B cell (primary cell): ENCODE measurements at regions not wholly inside any gene's neighbourhood (a gene's known extent, or its start where the extent isn't known, plus 50 kb on each side); places are given as distances from the start of the nearest gene placed in this dataset.

Source experiments
- ATAC-seq: fragments of 200-7000 bp; cut with Tn5 transposase; one replicate; pipeline ENCODE4 v1.10.0; 2021; ENCODE audit warnings: low read depth, mild to moderate bottlenecking, moderate number of reproducible peaks, moderate library complexity
- CTCF ChIA-PET: fragments of 350-600 bp; sonication (Branson Sonifier 250); formaldehyde crosslinking; loops from one replicate; lab custom pipeline; 2021; ENCODE audit warnings: antibody characterized with exemption, inconsistent platforms; lab: Charles Lee
- POLR2A ChIA-PET: fragments of 350-600 bp; sonication (Branson Sonifier 250); formaldehyde crosslinking; loops from one replicate; lab custom pipeline; 2021; ENCODE audit warnings: antibody characterized with exemption; lab: Charles Lee
- DNase-seq: peaks from one replicate; pipeline ENCODE4 v3.0.0; 2013
- H2AFZ ChIP-seq: 2 replicates; pipeline ENCODE4 v1.6.1; 2012; ENCODE audit warnings: mild to moderate bottlenecking, low read depth, low read length; ENCODE audit not compliant: insufficient read depth, poor library complexity, severe bottlenecking
- H3K27ac ChIP-seq, 2 donors: 1 replicate in 1 of 2; 2 replicates in 1 of 2; pipeline ENCODE4 v1.5.1; 2012 to 2013; ENCODE audit warnings: low read length in 2 of 2, mild to moderate bottlenecking in 2 of 2, moderate library complexity in 1 of 2
- H3K27me3 ChIP-seq, 4 experiments: fragments of 200-600 bp in 1 of 4; sonication (generic) in 1 of 4; replicated peaks in 1 of 4; 1 replicate in 2 of 4; 2 replicates in 2 of 4; pipeline versions ENCODE4 v1.6.1 to v1.7.0; 2013 to 2016; ENCODE audit warnings: low read length in 3 of 4, mild to moderate bottlenecking in 2 of 4, mixed read lengths in 1 of 4, moderate library complexity in 1 of 4; ENCODE audit not compliant: insufficient read depth in 4 of 4, control insufficient read depth in 3 of 4; ENCODE audit errors: control extremely low read depth in 1 of 4
- H3K36me3 ChIP-seq, 2 experiments: replicated peaks in 1 of 2; 1 replicate in 1 of 2; 2 replicates in 1 of 2; pipeline versions ENCODE4 v1.6.1 to v1.7.1; 2013; ENCODE audit warnings: low read length in 1 of 2; ENCODE audit not compliant: insufficient read depth in 2 of 2, control insufficient read depth in 1 of 2; ENCODE audit errors: control extremely low read depth in 1 of 2, extremely low read depth in 1 of 2
- H3K4me1 ChIP-seq, 2 donors: fragments of 200-600 bp in 1 of 2; sonication (generic) in 1 of 2; 1 replicate in 1 of 2; 2 replicates in 1 of 2; pipeline versions ENCODE4 v1.5.1 to v1.6.1; 2013 to 2017; ENCODE audit warnings: low read length in 2 of 2; ENCODE audit not compliant: control insufficient read depth in 2 of 2, insufficient read depth in 2 of 2
- H3K4me2 ChIP-seq: replicated peaks from 2 replicates; pipeline ENCODE3; 2012; ENCODE audit warnings: mild to moderate bottlenecking, low read depth, low read length; ENCODE audit not compliant: poor library complexity, severe bottlenecking
- H3K4me3 ChIP-seq, 5 experiments: fragments of 200-600 bp in 1 of 5; sonication (generic) in 1 of 5; 1 replicate in 3 of 5; 2 replicates in 2 of 5; pipeline versions ENCODE4 v1.5.1 to v1.7.0; 2011 to 2016; ENCODE audit warnings: low read length in 4 of 5, mild to moderate bottlenecking in 4 of 5, low read depth in 2 of 5, control low read depth in 1 of 5, moderate library complexity in 1 of 5; ENCODE audit not compliant: insufficient read depth in 1 of 5; ENCODE audit errors: control extremely low read depth in 1 of 5, extremely low read depth in 1 of 5
- H3K79me2 ChIP-seq: fragments of 200-600 bp; sonication (generic); one replicate; pipeline ENCODE4 v1.6.0; 2016; ENCODE audit warnings: low read length; ENCODE audit not compliant: control insufficient read depth, insufficient read depth
- H3K9ac ChIP-seq: fragments of 200-600 bp; sonication (generic); 2 replicates; pipeline ENCODE4 v1.6.1; 2017; ENCODE audit warnings: mild to moderate bottlenecking, low read length, moderate library complexity
- H3K9me3 ChIP-seq, 3 donors: one replicate each; pipeline versions ENCODE4 v1.6.1 to v1.7.1; 2013; ENCODE audit warnings: low read length in 2 of 3; ENCODE audit not compliant: control insufficient read depth in 2 of 3, insufficient read depth in 1 of 3; ENCODE audit errors: control extremely low read depth in 1 of 3
- H4K20me1 ChIP-seq: 2 replicates; pipeline ENCODE4 v1.6.0; 2012; ENCODE audit warnings: mild to moderate bottlenecking, low read length; ENCODE audit not compliant: insufficient read depth, control insufficient read depth, poor library complexity, severe bottlenecking
- H3K27ac Mint-ChIP-seq: one replicate; pipeline ENCODE4 v1.8.0; 2021; ENCODE audit warnings: mixed read lengths
- H3K27me3 Mint-ChIP-seq: one replicate; pipeline ENCODE4 v1.8.0; 2021; ENCODE audit warnings: mixed read lengths
- H3K4me1 Mint-ChIP-seq: one replicate; pipeline ENCODE4 v1.8.0; 2021; ENCODE audit warnings: mixed read lengths
- H3K4me3 Mint-ChIP-seq: one replicate; pipeline ENCODE4 v1.8.0; 2021; ENCODE audit warnings: mixed read lengths
- H3K9me3 Mint-ChIP-seq: one replicate; pipeline ENCODE4 v1.8.0; 2022; ENCODE audit warnings: mixed read lengths; ENCODE audit not compliant: insufficient read depth
- CTCF ChIP-seq: fragments of 200-600 bp; IDR thresholded peaks from one replicate; pipeline ENCODE4 v1.8.0; 2022; ENCODE audit warnings: antibody characterized with exemption, mild to moderate bottlenecking
- EZH2 ChIP-seq: IDR thresholded peaks from 2 replicates; pipeline ENCODE4 v1.6.1; 2012; ENCODE audit warnings: borderline replicate concordance, low read depth, mild to moderate bottlenecking, moderate library complexity, low read length; ENCODE audit not compliant: insufficient read depth, poor library complexity, severe bottlenecking
- WGBS: methylation state at CpG from one replicate; pipeline ENCODE4 v1.1.5; 2013; ENCODE audit warnings: missing lambda C conversion rate; ENCODE audit not compliant: insufficient coverage; 5-methylcytosine and 5-hydroxymethylcytosine counted together
- intact Hi-C: fragments of 100-400 bp; cut with micrococcal nuclease; formaldehyde crosslinking; loops from one replicate; pipeline ENCODE4 v1.10.0; 2022

GRCh38 chr15:96867992-96868391 lies 537.5 kb downstream of the NR2F2 start:
- Histone ChIP-seq H3K4me1 (no peaks in the 10 kb centered on the region), H3K79me2 (no peaks in the 10 kb centered on the region), H3K36me3 (no peaks in the 10 kb centered on the region), H2AFZ (no peak overlapping the region), H3K4me2 (no peak overlapping the region), H3K4me3 (no peak overlapping the region), H3K9ac (no peak overlapping the region), H4K20me1 (no peaks in the 10 kb centered on the region), H3K27me3 (no peaks in the 10 kb centered on the region), H3K27ac (no peak overlapping the region), H3K9me3 (peaks cover 0 to 9% (median 2%) of the 10 kb centered on the region in 3 donors)
- no peak for TF ChIP-seq EZH2
- TF ChIP-seq CTCF: no peak
- ATAC-seq (no peak), DNase-seq (no peak)
- H3K4me1 Mint-ChIP-seq: no peaks in the 10 kb centered on the region
- H3K4me3 Mint-ChIP-seq: no peak overlapping the region
- POLR2A ChIA-PET: no interaction called here
- no peaks in the 10 kb centered on the region for H3K9me3 Mint-ChIP-seq
- CTCF ChIA-PET: no interaction called here
- H3K27me3 Mint-ChIP-seq: no peaks in the 10 kb centered on the region
- intact Hi-C loops: no loop called here
- no peak overlapping the region for H3K27ac Mint-ChIP-seq
- 89% methylated on average over 3 of the region's 8 CpGs for WGBS

- Histone ChIP-seq H3K4me1 (no peaks in the 10 kb centered on the region), H3K9ac (no peak overlapping the region), H3K9me3 (peaks cover 0 to 9% (median 2%) of the 10 kb centered on the region in 3 donors), H3K27ac (no peak overlapping the region), H2AFZ (no peak overlapping the region), H3K79me2 (no peaks in the 10 kb centered on the region), H3K27me3 (no peaks in the 10 kb centered on the region), H4K20me1 (no peaks in the 10 kb centered on the region), H3K4me2 (no peak overlapping the region), H3K36me3 (no peaks in the 10 kb centered on the region), H3K4me3 (no peak overlapping the region)
- Mint-ChIP-seq H3K9me3 (no peaks in the 10 kb centered on the region), H3K27me3 (no peaks in the 10 kb centered on the region), H3K4me1 (no peaks in the 10 kb centered on the region), H3K27ac (no peak overlapping the region), H3K4me3 (no peak overlapping the region)
- no CpG with 5 or more reads among the region's 1 CpG for WGBS
- TF ChIP-seq EZH2 (no peak), CTCF (no peak)
- intact Hi-C loops: no loop called here
- ChIA-PET CTCF (no interaction called here), POLR2A (no interaction called here)
- no peak for ATAC-seq
- no peak for DNase-seq
Measured at GRCh38 chr15:96869122-96869521, 538.6 kb downstream of the NR2F2 start.
